OCI-LY7 (cell line): ENCODE measurements at regions not wholly inside any gene's neighbourhood (a gene's known extent, or its start where the extent isn't known, plus 50 kb on each side); places are given as distances from the start of the nearest gene placed in this dataset.

Experiments
- CTCF ChIP-seq: fragments of 200-600 bp; sonication (generic); conservative IDR thresholded peaks from 2 replicates; pipeline ENCODE4 v1.5.1; 2014; ENCODE audit warnings: mild to moderate bottlenecking, antibody characterized with exemption, low read length, moderate library complexity, mixed read lengths
- EZH2phosphoT487 ChIP-seq: fragments of 200-600 bp; sonication (generic); IDR thresholded peaks from 2 replicates; pipeline ENCODE4 v1.6.1; 2018; ENCODE audit warnings: low read depth, borderline replicate concordance, mild to moderate bottlenecking, mixed run types, antibody characterized with exemption, low read length, moderate library complexity, mixed read lengths

GRCh38 chrX:1027133-1027532 is 185.3 kb downstream of the CRLF2 start:
- no peak for TF ChIP-seq CTCF
- TF ChIP-seq EZH2phosphoT487, result no peak
